RPMI7951 (cell line): ENCODE measurements at regions not wholly inside any gene's neighbourhood (a gene's known extent, or its start where the extent isn't known, plus 50 kb on each side); places are given as distances from the start of the nearest gene placed in this dataset.

Experiments used
- DNase-seq: peaks from one replicate; pipeline ENCODE4 v3.0.0-alpha.2; 2012; ENCODE audit warnings: low read depth

- DNase-seq = peak; percentile 71
Measured at GRCh38 chr10:108250936-108251620, 1086.6 kb upstream of the SORCS1 start.

GRCh38 chr10:108249940-108250339 lies 1085.4 kb upstream of the SORCS1 start:
- no peak for DNase-seq

- DNase-seq = peak; percentile 17
Measured at GRCh38 chr10:108244443-108245228, 1080.1 kb upstream of the SORCS1 start.

GRCh38 chr10:108241166-108241565 lies 1076.7 kb upstream of the SORCS1 start:
- DNase-seq = no peak

- no peak for DNase-seq
Measured at GRCh38 chr10:108238261-108238660, 1073.8 kb upstream of the SORCS1 start.

GRCh38 chr10:108230478-108231170 lies 1066.1 kb upstream of the SORCS1 start:
- peak; percentile 67 for DNase-seq

GRCh38 chr10:108208732-108209131 lies 1044.2 kb upstream of the SORCS1 start:
- DNase-seq = no peak

- no peak for DNase-seq
Measured at GRCh38 chr10:108208038-108208437, 1043.5 kb upstream of the SORCS1 start.

- peak; percentile 54 for DNase-seq
Measured at GRCh38 chr10:108204528-108205305, 1040.2 kb upstream of the SORCS1 start.

GRCh38 chr10:108203905-108204527 lies 1039.5 kb upstream of the SORCS1 start:
- DNase-seq = no peak

GRCh38 chr10:108187408-108188012 lies 1023.0 kb upstream of the SORCS1 start:
- no peak for DNase-seq

GRCh38 chr10:108184114-108184513 lies 1019.6 kb upstream of the SORCS1 start:
- DNase-seq = peak; percentile 14

GRCh38 chr10:108180878-108181277 lies 1016.4 kb upstream of the SORCS1 start:
- DNase-seq = peak; percentile 56

- DNase-seq = no peak
Measured at GRCh38 chr10:108169846-108170245, 1005.3 kb upstream of the SORCS1 start.

- no peak for DNase-seq
Measured at GRCh38 chr10:108167766-108168165, 1003.3 kb upstream of the SORCS1 start.

- peak; percentile 13 for DNase-seq
Measured at GRCh38 chr10:108166401-108166800, 1001.9 kb upstream of the SORCS1 start.

- DNase-seq = no peak
Measured at GRCh38 chr10:108147346-108147745, 982.8 kb upstream of the SORCS1 start.

GRCh38 chr10:108141064-108141463 lies 976.6 kb upstream of the SORCS1 start:
- DNase-seq = no peak

- peak; percentile 61 for DNase-seq
Measured at GRCh38 chr10:108132303-108132702, 967.8 kb upstream of the SORCS1 start.

GRCh38 chr10:108130575-108130974 lies 966.1 kb upstream of the SORCS1 start:
- DNase-seq = no peak

GRCh38 chr10:108112218-108112617 lies 947.7 kb upstream of the SORCS1 start:
- peak; percentile 21 for DNase-seq
